Activated CD4-positive, CD25-positive, alpha-beta regulatory T cell treated with anti-CD3 and anti-CD28 coated beads, Interleukin-2, amount 50 U/mL, for 72 hours (primary cell): ENCODE measurements at regions not wholly inside any gene's neighbourhood (a gene's known extent, or its start where the extent isn't known, plus 50 kb on each side); places are given as distances from the start of the nearest gene placed in this dataset.

ENCODE experiments used
- DNase-seq: peaks from one replicate; pipeline ENCODE4 v3.0.0; 2021

DNA sequence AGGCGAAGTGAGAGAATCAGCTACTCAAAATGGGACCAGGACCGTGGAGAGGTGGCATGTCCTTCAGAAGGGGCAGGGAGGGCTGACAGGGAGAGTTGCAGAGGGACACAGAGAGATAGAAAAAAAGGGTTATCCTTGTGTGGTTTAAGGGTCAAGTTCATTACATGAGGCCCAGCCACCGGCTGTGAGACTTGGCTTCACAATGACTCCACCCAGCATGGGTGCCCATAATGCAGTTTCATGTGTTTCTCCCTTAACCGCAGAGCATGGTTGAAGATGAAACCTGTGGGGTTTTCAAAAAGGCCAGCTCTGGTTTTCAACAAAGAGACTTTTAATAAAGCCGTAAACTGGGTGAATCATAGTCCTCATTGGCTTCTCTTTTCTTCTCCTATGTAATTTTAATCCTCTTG lies 164.6 kb downstream of the KLF5 start:
- DNase-seq, result no peak

DNA sequence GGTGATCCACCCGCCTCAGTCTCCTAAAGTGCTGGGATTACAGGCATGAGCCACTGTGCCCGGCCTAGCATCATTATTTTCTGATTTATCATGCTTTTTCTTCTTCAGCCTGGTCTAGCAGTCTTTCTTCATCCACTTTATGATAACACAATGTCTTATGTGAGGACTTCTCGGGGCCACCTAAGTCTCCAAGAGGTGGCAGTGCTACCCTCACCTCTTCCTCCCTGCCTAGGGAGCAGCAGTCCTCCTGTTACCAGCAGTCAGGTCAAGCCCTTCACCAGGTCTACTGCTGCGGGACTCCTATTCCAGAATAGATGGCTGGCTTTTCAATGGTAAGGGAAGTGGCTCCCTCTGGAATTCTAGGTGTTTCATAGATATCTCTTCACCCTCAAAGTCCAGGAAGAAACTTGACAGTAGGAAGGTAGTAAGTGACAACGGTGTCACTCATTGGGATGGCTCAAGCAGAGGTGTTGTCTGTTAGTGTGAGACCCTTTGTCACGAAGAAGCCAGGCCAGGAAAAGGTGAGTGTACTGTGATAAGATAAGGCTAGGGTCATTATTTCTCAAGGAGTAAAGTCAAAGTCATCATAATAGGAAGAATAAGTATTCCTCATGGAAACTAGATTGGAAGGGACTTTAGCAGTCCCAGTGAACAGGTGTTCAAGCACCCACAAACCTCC lies 164.0 kb downstream of the KLF5 start:
- DNase-seq, result no peak

DNA sequence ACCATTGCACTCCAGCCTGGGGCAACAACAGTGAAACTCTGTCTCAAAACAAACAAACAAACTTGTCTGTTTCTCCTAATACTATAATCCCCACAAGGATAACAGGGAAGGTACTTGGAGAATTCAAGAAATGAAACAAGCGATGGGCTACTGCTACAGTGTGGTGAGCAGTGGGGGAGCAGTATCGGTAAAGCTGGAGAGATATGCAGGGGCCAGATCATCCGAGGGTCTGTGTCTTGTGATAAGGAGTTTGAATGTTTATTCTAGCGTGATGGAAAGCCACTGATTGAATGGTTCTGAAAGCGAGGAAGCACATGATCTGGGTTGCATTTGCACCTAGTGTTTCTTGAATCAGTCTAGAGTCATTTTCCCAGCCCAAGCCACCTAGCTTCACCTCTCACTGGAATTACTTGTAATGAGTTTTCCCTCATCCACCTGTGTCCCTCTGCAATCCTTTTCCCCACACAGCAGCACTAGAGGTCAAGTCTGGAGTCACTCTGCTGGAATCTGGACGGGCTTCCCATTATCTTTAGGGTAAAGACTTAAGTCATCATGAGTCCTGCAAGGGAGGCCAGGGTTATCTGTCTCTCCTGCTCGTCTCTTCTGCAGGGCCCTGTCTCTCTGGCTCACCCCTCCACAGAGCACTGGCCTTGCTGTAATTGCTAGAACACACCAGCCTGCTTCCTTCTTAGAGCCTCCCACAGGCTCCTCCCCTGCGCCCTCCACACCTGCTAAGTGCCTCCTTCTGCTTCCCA lies 162.3 kb downstream of the KLF5 start:
- no peak for DNase-seq

DNA sequence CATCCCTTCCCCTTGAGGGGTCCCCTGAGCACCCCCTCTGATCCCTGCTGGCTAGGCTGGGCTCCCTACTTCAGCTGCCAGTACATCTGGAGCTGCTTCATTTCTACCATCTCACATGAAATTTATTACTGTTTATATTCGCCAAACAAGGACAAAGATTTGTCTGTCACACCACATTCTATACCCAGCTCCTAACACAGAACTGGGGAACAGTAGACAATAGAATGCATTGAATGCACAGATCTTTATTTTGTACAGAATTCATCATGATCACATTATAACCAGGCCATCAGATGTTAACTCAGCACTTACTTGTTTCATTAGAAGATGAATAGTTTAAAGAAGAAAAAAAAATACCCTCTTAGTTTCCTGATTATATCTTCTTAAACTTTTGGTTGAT lies 159.4 kb downstream of the KLF5 start:
- DNase-seq, result no peak

DNA sequence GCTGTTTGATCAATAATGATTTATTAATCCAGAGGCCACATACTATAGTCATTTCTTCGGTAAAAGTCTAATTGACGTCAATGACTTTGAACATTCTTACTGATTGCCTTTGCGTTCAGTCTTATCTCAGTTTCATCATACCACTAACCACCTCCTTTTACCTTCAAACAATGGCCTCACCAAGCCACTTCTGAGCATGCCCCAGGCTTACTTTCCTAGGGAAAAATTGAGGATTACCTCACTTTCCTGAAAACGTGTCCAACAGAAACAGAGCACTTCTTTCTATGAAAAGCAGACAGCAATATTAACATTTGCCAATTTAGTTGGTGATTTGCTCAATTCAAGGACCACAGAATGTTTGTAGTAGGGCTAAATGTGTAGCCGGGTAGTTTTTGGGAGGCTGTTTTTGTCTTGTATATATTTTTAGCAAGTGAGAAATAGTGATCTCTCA lies 157.6 kb downstream of the KLF5 start:
- no peak for DNase-seq

DNA sequence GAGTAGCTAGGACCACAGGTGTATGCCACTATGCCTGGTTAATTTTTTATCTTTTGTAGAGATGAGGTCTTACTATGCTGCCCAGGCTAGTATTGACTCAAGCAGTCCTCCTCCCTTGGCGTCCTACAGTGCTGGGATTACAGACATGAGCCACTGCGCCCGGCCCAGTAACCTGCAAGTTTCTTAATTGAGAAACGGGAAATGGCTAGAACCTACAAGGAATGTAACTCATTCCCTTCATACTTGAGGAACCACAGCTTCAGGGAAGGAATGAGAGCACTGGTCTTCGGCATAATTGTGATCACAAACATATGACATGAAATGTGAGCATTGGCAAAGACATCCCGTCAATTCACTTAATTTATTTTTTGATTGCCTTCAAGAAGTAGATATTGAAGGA lies 157.0 kb downstream of the KLF5 start:
- DNase-seq, result no peak

DNA sequence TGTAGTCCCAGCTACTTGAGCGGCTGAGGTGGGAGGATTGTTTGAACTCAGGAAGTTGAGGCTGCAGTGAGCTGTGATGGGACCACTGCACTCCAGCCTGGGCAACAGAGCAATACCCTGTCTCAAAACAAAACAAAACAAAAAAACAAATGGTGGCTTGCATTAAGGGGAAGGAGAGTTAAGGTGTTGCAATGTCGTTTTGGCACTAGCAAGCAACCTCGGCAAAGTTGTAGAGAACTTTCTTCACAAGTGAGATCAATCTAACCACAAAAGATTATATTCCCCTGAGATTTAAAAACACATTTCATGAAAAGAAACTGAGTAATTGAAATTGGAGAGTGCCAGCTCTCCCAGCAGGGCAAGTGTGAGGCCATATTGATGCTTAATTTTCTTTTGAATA lies 153.7 kb downstream of the KLF5 start:
- DNase-seq, result no peak

DNA sequence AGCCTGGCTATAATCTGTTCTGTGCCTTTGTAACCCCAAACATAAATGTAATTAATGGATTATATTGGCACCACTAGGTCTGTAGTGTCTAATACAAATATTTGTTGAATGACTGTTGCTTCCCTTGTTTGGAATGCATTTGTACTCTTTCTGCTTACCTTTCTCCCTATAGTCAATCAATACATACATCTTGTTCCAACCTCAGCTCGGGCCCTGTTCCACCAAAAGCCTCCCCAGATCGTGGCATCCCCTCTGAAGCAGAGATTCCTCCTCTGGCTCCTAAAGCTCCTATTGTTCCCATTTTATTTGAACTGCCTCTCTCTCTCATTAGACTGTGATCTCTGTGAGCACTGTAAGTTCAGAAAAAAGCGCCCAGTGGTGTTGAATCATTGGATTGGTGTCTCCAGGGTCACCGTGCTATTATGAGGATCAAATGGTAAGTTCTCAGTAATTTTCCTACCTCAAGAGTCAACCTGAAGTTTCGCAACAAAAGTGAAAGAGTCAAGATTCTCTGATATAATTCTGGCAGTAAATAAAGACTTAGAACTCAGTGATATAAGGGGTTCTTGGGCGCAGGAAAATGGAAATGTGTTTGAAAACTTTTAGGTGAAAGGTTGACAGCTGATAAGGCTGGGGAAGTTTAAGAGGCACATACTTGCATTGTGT lies 151.5 kb downstream of the KLF5 start:
- no peak for DNase-seq

DNA sequence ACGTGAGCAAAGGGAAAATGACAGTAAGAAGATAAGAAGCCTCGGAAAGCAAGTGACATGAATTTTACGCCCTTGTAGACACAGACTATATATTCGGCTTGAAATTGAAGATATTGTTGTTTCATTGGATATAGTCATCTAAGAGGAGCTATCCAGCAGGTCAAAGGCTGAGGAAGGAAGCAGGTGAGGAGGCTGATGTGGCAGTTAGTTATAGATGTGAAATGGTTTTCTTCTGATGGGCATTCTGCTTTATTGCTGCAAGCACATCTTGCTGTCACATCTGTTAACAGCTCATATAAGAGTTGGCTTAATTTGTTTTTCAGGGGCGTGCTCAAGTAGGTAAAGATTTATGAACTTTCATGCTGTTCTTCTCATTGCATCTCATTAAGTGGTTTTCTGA lies 146.1 kb downstream of the KLF5 start:
- no peak for DNase-seq

DNA sequence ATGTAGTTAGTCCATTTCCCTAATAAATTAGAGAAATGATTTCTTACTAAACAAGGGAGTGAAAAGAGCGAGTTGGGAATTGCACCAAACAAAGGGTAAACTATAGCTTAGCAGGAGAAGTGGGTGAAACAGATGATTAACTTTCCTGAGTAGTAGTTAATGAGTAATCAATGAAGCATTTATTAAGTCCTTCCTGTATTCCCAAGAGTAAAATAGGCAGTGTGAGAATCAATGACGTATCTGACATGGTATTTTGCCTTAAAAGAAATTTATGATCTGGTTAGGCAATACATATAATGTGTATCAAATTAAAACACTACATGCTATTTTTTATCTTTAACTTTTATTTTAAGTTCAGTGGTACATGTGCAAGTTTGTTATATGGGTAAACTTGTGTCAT lies 142.8 kb downstream of the KLF5 start:
- no peak for DNase-seq

DNA sequence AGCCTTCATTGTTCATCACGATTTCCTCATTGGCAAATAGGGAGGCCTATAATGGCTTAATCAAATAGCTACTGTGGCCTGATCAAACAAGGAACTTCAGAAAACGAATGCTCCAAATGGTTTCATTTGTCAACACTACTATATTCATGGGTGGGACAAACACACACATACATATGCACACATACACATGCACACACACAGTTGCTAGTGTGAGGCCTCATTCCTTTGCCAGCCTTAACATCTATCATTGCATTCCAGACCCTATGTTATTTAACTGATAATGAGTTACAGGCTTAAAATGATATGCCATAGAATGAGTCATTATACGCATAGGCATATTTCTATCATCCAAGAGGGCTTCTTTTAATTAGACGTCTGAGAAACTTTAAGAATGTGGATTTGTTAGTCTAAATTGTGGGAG lies 140.2 kb downstream of the KLF5 start:
- no peak for DNase-seq

DNA sequence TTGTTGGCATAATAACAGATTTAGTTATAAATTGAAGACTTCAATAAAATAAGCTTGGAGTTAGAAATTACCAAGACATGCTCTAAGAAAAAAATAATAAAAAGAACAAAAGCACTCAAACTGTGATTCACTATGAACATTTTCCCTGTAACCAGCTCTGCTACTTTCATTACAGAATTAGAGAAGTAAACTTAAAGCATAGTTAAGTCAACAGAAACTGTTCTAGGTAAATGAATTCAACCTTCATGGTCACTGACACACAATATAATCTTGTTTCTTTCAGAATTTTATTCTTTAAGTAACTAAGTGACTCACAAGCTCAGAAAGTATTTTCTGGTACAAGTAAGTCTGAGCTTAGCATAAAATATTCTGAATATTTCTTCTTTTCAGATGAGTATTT lies 136.3 kb downstream of the KLF5 start:
- DNase-seq, result no peak

DNA sequence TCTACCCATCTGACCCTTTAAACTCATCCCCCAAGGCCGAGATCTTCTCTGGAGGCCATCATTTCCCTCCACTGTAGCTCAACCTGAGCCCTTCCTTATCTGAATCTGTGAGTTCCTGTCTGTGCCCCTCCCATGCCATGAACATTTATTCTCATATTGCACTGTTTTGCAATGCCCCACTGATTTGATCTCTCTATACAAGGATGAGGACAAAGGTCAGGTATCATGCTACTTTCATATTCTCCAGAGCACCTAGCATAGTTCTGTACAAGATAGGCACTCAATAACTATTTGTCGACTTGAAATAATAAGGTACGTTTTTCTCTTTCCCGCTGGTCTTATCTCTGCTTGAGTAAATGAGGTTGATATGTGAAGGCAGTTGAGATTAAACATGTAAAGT lies 135.5 kb downstream of the KLF5 start:
- no peak for DNase-seq

DNA sequence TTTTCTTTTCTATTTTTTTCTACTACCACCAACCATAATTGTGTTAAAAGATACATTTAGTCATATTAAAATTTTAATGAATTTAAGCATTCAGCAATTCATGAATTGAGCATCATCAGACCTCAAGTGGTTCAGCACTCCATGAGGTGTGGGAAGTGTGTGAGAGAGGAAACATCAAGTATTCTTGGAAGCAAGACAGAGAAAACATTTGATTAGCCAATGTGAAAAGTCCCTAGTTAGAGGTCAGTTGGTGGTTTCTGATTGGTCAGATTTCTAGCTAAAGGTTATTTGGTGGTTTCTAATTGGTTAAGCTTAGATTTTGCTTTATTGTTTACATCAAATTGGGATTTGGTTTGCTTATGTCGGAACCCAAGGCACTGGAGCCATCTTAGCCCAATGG lies 134.7 kb downstream of the KLF5 start:
- DNase-seq, result no peak

DNA sequence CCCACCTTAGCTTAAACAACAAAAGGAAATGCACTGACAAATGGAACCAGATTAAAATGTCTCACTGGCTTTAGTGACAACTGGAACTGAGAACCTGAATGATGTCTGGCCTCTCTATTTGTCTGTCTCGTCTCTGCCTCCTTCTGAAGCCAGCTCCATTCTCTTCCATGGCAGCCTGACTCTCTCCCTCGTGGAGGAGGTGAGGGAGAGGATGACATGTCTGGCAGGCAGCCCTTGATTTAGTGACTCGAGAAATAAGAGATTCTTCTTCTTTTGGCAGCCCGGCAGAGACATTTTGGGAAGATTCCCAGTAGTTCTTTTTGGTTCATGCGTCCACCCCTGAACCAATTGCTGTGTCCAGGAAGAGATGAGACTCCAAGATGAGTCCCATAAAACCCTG lies 131.7 kb downstream of the KLF5 start:
- no peak for DNase-seq

DNA sequence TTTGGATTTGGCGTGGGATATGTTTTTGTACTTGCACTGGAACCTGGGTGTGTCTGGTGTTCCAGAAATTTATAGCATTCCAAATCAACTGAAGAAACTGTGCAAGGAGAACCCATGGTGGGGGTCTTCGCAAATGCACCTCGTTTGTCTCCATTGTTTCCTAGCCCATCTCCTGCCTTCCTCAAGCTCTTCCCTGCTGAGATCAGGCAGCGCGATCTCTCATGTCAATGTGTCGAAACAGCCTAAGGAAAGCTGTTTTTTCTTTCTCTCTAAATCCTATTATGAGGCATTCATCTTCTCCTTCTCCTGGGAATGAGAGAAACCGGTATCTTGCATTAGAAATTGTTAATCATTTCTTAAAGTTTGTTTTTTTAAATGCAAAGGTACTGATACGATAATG lies 131.0 kb downstream of the KLF5 start:
- no peak for DNase-seq

DNA sequence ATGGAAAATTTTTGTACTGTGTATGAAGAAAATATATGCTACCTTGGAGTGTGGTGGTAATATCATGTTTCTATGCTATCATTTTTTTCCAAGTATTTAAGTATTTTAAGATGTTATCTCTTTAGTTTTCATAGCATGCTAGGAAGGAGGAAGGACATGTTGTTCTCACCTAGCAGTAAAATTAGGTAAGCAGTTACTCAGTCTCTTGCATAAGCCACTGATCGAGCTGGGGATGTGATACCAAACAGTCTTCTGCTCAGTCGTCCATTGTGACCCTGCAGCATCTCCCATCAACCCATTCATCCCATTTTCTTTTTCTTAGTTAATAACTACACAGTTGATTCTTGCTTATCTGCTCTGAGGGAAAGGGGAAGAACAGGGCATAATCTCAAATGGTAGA lies 130.6 kb downstream of the KLF5 start:
- DNase-seq, result no peak

DNA sequence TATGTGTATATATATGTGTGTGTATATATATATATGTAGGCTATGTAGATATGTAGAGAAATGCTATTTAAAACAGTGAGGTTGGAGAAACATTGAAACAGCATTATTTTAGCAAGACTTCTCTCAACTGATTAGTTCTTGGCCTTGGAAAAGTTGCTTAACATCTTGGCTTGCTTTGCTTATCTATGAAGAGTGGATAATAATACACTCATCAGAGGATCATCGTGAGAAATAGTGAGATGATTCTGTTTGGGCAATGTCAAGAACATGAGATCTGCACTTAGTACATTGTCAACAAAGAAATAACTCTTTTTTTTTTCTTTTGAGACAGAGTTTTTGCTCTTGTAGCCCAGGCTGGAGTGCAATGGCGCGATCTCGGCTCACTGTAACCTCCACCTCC lies 128.3 kb downstream of the KLF5 start:
- DNase-seq, result no peak

DNA sequence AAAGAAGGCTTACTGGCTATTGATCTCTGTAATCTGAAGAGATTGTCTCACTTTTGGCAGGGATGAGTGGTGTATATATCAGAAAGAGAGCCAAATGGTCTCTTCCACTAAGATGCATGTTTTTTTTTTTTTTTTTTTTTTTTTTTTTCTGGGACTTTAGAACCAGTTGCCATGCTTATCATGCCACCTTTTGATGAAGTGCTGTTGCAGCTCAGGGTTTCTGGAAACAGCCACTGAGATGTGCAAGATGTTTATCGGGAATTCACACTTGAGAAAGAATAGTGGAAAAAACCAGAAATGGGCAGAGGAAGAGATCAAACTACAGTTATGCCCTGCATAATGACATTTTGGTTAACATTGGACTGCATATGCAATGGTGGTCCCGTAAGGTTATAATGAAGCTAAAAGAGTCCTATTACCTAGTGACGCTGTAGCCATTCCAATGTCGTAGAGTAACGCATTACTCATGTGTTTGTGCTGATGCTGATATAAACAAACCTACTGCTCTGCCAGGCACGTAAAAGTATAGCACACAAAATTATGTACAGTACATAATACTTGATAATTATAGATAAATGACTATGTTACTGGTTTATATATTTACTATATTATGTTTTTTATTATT lies 121.0 kb downstream of the KLF5 start:
- no peak for DNase-seq

DNA sequence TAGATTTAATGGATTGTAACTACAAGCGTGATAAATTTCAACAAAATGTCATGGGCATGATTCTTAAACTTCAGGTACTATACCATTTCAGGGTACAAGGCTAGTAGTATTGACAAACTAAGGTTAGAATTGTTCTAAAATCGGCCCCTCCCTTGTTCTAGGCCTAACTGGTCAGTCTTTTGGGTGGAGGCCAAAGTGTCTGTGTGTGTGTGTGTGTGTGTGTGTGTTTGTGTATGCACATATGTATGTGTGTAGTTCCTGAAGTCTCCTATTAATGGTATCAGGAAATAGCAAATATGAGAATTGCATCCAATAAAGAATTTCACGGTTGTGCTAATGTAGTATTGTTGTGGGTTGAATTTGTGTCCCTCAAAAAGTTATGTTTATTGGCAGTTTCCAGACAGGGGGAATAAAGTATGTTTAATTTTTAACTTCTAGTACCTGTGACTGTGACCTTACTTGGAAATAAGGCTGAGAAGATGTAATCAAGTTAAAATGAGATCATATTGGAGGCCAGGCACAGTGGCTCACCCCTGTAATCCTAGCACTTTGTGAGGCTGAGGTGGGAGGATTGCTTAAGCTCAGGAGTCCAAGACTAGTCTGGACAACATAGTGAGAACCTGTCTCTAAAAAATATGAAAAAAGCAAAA lies 119.2 kb downstream of the KLF5 start:
- DNase-seq, result no peak

DNA sequence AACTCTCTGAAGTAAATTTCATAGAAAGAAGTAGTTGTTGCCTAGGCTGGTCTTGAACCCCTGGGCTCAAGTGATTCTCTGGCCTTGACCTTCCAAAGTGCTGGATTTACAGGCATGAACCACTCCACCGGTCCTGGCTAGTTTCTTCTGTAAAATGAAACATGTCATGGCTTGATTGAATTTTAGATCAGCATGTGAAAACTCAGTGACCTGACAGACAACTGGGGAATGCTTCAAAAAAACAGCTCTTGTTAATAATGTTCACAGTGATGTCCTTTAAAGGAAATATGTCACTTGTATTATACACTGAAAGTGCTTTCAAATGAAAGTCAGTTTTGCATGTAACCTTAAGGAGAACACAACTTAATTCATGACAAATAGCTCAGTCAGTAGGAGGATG lies 118.2 kb downstream of the KLF5 start:
- DNase-seq, result no peak

DNA sequence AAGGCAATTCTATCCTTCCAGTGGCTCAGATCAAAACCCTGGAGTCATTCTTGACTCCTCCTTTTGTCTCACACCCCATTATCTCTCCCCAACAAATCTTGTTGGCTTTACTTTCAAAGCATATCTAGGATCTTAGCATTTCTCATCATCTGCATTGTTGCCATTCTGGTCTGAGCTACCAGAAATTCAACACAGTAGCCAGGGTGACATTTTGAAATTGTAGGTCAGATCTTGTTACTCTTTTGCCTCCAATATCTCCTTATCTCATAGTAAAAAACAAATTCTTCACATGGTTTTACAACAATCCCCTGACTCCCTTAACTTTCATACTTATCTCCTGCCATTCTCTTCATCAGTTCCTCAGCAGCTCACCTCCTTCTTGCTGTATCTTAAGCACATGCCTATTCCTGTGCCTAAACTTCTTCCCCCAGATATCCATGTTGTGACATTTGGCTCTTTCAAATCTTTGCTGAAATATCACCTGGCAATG lies 115.8 kb downstream of the KLF5 start:
- DNase-seq, result no peak

DNA sequence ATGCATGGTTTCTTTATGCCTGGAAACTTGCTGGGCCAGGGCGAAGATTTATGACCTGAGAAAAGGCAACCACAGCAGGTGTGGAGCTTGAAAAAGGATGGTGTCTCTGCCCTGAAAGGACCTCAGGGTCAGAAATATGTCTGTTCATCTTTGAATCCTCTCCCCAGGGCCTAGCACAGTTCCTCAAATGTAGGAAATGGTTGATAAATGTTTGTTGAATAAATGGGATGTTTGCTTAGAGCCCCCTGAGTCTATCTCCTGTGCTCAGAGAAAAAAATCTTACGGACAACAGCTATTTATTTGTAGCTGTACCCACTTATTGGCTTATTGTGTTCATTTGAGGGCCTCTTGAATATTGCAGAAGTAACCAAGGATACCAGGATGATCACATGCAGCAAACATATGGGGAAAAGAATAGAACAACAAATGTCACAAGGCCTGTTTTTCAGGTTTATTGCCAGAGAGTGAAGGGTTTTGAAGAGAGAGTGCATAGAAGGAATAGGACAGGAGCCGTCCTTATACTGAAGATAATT lies 114.5 kb downstream of the KLF5 start:
- DNase-seq, result no peak
